KOPT-K1 (cell line): ENCODE measurements at regions not wholly inside any gene's neighbourhood (a gene's known extent, or its start where the extent isn't known, plus 50 kb on each side); places are given as distances from the start of the nearest gene placed in this dataset.
"Not testable (repeated sequence)": the region's sequence is repeated elsewhere in the genome, so short reads cannot be mapped to it uniquely, and the experiment has no call there.

Experiments used
- H3K27ac ChIP-seq: fragments of 200-600 bp; sonication (generic); 2 replicates; pipeline ENCODE4 v1.5.1; 2016; ENCODE audit warnings: antibody characterized with exemption, mild to moderate bottlenecking, low read depth, low read length; ENCODE audit not compliant: poor library complexity, severe bottlenecking
- H3K36me3 ChIP-seq: fragments of 200-600 bp; sonication (generic); 2 replicates; pipeline ENCODE4 v1.5.1; 2017; ENCODE audit warnings: antibody characterized with exemption, mild to moderate bottlenecking, low read length, moderate library complexity; ENCODE audit not compliant: insufficient read depth
- H3K9me3 ChIP-seq: fragments of 200-600 bp; sonication (generic); 2 replicates; pipeline ENCODE4 v1.5.1; 2017; ENCODE audit warnings: antibody characterized with exemption, low read length, mild to moderate bottlenecking; ENCODE audit not compliant: insufficient read depth, poor library complexity, severe bottlenecking

DNA sequence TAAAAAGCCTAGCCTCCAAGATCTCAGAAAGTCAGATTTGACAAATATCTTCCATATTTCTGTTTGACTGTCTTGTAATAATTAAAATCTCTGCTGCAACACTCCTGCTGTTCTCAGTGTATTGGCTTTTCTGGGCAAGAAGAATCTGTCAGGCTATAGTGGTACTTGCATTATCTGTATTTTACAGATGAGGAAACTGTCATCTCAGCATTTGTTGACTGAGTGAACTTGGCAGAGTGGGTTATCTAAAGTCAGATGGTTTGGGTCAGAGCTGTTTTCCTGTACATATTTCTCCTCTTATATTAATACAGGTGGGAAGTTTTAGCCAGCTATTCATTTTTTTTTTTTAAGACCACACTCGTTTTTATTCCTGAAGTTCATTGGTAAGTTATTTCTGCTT lies 1378.2 kb upstream of the PCDH20 start:
- no peaks in the 10 kb centered on the region for H3K36me3 ChIP-seq
- no peaks in the 10 kb centered on the region for H3K9me3 ChIP-seq
- no peak overlapping the region for H3K27ac ChIP-seq

DNA sequence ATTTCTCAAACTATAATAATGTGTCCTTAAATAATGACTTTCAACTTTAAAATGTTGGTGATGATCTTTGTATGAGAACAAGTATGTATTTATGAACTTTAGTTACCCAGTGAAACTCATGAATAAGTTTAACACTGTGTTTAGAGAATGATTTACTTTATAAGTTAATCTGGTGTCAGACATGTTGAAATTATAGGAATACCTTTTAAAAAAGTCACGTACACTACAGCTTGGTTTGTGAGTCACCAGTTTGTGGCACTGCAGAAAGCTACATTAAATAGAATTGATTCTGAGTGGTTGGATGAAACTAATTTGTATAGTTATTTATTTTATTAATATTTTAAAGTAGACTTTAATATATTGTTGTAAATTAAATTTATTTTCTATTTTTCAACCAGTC lies 1366.2 kb upstream of the PCDH20 start:
- no peaks in the 10 kb centered on the region for H3K36me3 ChIP-seq
- H3K27ac ChIP-seq: no peak overlapping the region
- no peaks in the 10 kb centered on the region for H3K9me3 ChIP-seq

DNA sequence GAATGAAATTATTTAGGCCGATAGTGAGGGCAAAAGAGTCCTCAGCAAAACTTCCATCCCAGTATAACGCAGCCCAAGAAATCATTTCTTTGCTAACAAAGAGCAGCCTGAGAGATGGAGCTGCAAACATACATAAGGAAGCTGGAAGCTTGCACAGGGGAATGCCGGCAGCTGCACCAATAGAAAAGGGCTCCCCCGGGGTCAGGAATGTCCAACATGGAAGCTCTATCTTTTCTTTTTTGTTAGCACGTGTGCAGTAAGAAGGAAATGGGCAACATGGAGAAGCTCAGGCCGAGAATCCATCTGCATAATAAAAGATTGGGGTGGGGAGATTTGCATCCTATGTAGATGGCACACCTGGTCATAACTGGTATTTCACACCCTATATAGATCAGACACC lies 1363.5 kb upstream of the PCDH20 start:
- Histone ChIP-seq H3K36me3 (no peaks in the 10 kb centered on the region), H3K27ac (no peak overlapping the region), H3K9me3 (no peaks in the 10 kb centered on the region)

DNA sequence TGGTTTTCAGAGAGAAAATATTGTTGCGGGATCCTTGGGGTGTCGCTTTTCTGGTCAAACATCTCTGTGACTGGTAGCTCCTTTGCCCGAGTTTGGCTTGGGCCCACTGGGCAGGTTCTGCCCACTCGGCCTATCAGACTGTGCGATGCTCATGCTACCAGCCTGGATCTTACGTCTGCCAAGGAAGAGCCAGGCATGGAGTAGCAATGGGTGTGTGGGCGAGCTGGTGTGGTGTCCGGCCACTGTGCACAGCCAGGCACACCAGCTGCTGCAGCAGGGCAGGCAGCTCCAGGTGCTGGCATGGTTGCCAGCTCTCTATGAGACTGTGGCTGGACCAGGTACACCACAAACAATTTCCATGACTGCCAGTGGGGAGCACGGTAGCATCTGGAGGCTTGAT lies 1351.8 kb upstream of the PCDH20 start:
- H3K27ac ChIP-seq: no peak overlapping the region
- H3K36me3 ChIP-seq: no peaks in the 10 kb centered on the region
- H3K9me3 ChIP-seq: no peaks in the 10 kb centered on the region

DNA sequence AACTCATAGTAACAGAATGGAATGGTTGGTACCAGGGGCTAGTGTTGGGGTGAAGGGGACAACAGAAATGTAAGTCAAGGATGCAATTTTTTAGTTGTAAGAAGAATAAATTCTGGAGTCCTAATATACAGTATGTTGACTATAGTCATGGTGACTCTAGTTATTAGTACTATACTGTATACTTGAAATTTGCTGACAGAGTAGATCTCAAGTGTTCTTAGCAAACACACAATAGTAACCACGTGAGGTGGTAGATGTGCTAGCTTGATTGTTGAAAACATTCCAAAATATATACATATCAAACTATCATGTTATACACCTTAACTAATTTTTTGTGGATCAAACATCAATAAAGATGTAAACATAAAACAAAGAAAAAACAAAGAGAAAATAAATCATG lies 1345.1 kb upstream of the PCDH20 start:
- H3K27ac ChIP-seq: no peak overlapping the region
- no peaks in the 10 kb centered on the region for H3K9me3 ChIP-seq
- no peaks in the 10 kb centered on the region for H3K36me3 ChIP-seq

DNA sequence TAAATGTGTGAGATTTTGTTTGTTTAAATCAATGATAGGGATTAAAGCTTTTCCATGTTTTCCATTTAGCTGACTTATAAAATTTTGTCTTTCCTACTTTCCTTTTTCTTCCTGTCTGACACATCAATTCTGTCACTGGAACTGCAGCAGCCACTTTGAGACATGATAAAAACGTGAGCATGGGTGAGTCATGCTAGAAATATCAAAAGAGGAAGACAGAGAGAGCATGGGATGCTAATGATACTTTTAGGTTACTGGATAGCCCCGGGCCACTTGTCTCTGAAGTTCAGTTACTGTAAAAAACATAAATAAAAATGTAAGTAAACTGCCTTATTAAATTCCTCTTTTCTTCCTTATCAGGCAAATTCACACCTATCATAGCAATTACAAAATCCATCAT lies 1332.0 kb upstream of the PCDH20 start:
- peaks cover 8% of the 10 kb centered on the region for H3K9me3 ChIP-seq
- no peak overlapping the region for H3K27ac ChIP-seq
- H3K36me3 ChIP-seq: no peaks in the 10 kb centered on the region

DNA sequence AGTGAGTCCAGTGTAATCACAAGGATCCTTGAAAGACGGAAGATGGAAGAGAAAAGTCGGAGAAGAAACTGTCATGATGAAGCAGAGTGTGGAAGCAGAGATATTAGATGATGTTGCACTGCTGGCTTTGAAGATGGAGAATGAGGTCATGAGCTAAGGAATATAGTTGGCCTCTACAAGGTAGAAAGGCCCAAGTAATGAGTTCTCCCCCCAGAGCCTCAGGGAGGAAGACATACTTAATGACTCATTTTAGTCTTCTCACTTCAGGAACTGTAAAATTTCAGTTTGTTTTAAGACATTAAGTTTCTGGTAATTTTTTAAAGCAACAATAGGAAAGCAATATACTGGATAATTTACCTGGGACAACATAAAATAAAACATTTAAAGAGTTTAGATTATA lies 1331.5 kb upstream of the PCDH20 start:
- Histone ChIP-seq H3K27ac (no peak overlapping the region), H3K9me3 (peaks cover 8% of the 10 kb centered on the region)

DNA sequence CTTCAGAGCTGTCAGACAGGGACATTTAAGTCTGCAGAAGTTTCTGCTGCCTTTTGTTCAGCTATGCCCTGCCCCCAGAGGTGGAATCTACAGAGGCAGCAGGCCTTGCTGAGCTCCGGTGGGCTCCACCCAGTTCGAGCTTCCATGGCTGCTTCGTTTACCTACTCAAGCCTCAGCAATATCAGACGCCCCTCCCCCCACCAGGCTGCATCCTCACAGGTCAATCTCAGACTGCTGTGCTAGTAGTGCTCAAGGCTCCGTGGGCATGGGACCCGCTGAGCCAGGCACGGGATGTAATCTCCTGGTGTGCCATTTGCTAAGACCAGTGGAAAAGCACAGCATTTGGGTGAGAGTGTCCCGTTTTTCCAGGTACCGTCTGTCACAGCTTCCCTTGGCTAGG lies 1314.1 kb upstream of the PCDH20 start:
- not testable (repeated sequence) for H3K36me3 ChIP-seq, H3K27ac ChIP-seq, H3K9me3 ChIP-seq

More for the DNA sequence above, 1331.5 kb upstream of the PCDH20 start:
- H3K36me3 ChIP-seq: no peaks in the 10 kb centered on the region

DNA sequence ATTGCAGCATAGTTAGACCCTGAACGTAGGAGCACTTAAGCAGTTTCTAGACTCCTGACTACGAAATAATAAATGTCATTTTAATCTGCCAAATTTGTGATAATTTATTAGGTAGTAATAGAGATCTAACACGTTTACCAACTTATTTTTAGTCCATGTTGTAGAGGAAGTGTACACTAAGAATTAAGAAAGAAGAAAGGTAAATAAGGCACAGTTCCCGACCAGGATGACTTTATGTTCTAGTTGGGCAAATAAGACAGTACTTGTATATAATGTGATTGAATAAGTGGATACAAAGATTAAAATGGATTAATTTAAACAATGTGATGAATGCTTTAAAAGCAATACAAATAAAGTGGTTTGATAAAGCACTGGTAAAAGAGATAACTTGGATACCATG lies 1306.2 kb upstream of the PCDH20 start:
- Histone ChIP-seq H3K9me3 (no peaks in the 10 kb centered on the region), H3K36me3 (no peaks in the 10 kb centered on the region), H3K27ac (no peak overlapping the region)

DNA sequence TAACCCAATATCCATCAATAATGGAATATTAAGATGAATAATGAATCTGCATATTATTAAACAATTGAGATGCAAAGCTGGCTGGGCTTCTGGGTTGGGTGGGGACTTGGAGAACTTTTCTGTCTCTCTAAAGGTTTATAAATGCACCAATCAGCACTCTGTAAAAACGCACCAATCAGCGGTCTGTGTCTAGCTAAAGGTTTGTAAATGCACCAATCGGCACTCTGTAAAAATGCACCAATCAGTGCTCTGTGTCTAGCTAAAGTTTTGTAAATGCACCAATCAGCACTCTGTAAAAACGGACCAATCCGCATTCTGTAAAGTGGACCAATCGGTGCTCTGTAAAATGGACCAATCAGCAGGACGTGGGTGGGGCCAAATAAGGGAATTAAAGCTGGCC lies 1296.3 kb upstream of the PCDH20 start:
- not testable (repeated sequence) for H3K27ac ChIP-seq, H3K9me3 ChIP-seq, H3K36me3 ChIP-seq

DNA sequence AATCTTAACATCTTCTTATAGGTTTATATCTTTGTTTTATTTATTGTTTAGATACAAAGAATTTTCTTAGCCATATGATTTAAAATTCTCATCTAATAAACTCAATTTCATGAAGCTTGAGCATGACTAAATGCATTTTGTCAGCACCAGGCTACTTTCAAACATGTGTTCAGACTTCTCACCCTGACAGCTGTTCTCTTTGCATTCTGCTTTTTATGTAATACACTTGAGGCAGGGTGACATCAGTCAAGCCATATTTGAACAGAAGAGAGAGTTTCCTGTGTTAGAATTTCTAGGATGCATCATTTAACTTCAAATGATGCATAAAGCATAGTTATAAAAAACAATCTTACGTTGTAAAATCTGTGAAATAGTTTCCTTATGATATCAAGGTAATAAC lies 1295.1 kb upstream of the PCDH20 start:
- H3K27ac ChIP-seq: no peak overlapping the region
- H3K9me3 ChIP-seq: peaks cover 4% of the 10 kb centered on the region

DNA sequence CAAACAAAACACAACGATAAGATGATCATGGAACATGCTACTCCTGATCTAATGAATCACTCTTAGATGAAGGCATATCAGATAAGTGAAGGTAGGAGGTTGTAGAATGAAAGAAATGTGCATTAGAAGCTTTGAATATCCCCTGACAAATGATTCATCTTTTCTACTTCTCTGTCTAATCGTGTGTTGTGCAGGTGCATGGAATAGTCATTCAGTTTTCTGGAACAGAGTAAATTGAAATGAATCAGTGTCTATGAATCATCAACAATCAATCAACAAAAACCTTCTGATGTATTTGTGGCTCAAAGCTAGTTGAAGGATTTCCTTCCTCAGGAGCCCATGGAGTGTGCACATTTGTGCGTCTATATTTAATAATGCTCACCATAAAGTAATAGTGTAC lies 1290.4 kb upstream of the PCDH20 start:
- no peaks in the 10 kb centered on the region for H3K36me3 ChIP-seq
- H3K27ac ChIP-seq: no peak overlapping the region
- H3K9me3 ChIP-seq: no peaks in the 10 kb centered on the region

More for the DNA sequence above, 1295.1 kb upstream of the PCDH20 start:
- no peaks in the 10 kb centered on the region for H3K36me3 ChIP-seq

DNA sequence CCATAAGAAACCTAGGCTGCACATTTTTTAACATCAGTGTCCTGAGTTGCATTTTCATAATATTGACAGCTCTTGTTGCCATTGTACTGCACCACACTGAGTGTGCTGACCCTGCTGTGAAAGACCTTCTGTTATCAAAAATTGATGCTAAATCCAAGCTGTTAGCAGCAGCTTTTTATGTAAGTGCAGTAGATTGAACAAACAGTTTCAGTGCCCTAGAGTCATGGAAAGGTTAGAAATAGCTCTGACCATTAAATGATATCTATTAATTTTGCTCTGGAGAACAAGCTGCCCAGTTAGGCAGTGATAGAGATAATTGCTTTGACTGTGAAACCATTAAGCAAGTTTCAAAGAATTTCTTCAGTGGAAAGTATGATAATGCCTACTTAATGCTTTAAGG lies 1289.2 kb upstream of the PCDH20 start:
- H3K27ac ChIP-seq: no peak overlapping the region
- H3K36me3 ChIP-seq: no peaks in the 10 kb centered on the region
- no peaks in the 10 kb centered on the region for H3K9me3 ChIP-seq

DNA sequence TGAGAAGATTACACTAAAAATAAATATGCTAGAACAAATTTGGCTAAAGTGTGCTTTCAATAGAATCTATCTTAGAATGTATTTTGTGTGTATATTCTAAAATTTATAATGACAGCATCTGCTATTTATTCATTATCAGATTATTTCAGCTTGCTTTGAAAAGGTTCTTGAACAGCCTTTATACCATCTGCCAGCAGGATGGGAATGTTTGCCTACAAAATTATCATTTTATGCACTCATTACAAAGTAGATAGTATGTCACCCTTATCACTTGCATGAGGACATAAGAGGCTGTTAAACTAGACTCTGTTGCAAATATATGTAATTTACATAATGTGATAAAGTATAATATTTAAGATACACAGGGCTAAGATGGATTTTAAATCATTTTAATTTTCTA lies 1286.9 kb upstream of the PCDH20 start:
- no peaks in the 10 kb centered on the region for H3K36me3 ChIP-seq
- H3K9me3 ChIP-seq: no peaks in the 10 kb centered on the region
- H3K27ac ChIP-seq: no peak overlapping the region

DNA sequence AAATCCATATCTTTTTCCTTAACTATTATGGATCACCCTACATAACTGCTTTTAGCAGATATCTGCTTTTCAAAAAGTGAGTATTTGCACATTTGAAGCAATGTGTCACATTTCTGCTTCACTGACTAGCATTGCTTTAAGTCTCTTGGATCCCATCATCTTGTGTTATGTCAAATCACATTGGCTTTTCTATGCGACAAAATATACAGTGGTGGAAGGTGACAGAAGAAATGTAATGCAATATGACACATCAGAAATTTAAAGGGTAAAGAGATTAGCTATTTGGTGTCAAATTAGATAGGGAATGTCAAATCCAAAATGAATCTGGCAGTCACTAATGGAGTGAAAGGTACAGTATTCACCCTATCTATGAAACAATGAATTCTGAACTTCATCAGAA lies 1282.1 kb upstream of the PCDH20 start:
- no peak overlapping the region for H3K27ac ChIP-seq
- no peaks in the 10 kb centered on the region for H3K36me3 ChIP-seq

DNA sequence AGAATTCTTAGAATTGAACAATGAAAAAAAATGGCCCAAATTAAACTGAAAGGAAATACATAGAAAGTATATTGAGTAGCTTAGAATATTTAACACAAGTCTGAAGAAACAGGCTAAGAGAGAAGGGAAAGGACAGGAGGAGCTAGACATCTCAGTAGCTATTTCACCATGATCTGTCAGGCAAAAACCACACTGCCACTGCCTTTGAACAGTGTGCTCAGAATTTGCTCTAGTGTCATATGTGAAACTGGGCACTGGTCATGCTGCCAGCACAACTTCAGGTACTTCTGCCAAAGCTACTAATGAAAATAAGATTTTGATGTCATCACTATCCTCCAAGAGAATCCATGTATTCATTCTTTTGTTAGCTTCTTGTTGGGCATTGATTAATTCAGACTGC lies 1280.8 kb upstream of the PCDH20 start:
- peaks cover 10% of the 10 kb centered on the region for H3K9me3 ChIP-seq

More for the DNA sequence above, 1282.1 kb upstream of the PCDH20 start:
- peaks cover 10% of the 10 kb centered on the region for H3K9me3 ChIP-seq

DNA sequence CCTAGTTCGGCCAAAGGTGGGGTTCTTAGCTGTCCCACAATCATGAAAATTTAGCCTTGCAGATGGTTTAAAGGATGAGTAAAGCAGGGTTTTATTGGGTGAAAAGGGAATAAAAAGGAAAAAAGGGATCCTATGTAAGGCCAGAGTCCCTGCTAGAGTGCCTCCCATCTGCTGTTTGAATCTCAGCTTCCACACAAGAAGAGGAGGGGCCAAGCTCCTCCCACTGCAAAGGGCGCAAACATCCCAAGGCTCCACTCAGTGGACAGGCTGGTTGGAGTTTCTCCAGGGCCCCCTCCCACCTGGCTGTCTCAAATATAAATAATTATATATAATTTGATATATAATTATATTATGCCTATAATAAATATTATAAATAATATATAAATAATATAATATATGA lies 1272.1 kb upstream of the PCDH20 start:
- Histone ChIP-seq H3K36me3 (no peaks in the 10 kb centered on the region), H3K9me3 (no peaks in the 10 kb centered on the region), H3K27ac (no peak overlapping the region)

More for the DNA sequence above, 1280.8 kb upstream of the PCDH20 start:
- Histone ChIP-seq H3K36me3 (no peaks in the 10 kb centered on the region), H3K27ac (no peak overlapping the region)
